K562 (cell line): ENCODE measurements at regions not wholly inside any gene's neighbourhood (a gene's known extent, or its start where the extent isn't known, plus 50 kb on each side); places are given as distances from the start of the nearest gene placed in this dataset.

Experiments used
- CHD2 ChIP-seq: IDR thresholded peaks from 2 replicates; pipeline ENCODE4 v1.6.1; 2011; ENCODE audit warnings: low read depth, low read length
- USF2 ChIP-seq: sonication (generic); formaldehyde crosslinking; IDR thresholded peaks from 2 replicates; pipeline ENCODE4 v1.5.0; 2020; ENCODE audit warnings: missing genetic modification reagents

DNA sequence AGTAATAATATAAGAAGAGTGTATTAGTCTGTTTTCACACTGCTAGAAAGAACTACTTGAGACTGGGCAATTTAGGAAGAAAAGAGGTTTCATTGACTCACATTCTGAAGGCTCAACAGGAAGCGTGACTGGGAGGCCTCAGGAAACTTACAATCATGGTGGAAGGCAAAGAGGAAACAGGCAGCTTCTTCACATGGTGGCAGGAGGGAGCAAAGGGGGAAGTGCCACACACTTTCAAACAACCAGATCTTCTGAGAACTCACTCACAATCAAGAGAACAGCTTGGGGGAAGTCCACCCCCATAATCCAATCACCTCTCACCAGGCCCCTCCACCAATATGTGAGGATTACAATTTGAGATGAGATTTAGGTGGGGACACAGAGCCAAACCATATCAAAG, 212.5 kb upstream of the HDAC9 start:
- TF ChIP-seq USF2 (CRISPR knock-in tag) (no peak), CHD2 (no peak)
